Tibial nerve (tissue), 4 donors: ENCODE measurements at regions not wholly inside any gene's neighbourhood (a gene's known extent, or its start where the extent isn't known, plus 50 kb on each side); places are given as distances from the start of the nearest gene placed in this dataset.

Experiments
- CTCF ChIP-seq, 5 experiments: fragments of 200-600 bp in 3 of 5; fragments of 450-650 bp in 2 of 5; sonication (generic) in 3 of 5; IDR thresholded peaks; one replicate each; pipeline ENCODE4 v1.5.1; 2016 to 2019; ENCODE audit warnings: antibody characterized with exemption in 5 of 5, mild to moderate bottlenecking in 3 of 5, moderate library complexity in 2 of 5
- EP300 ChIP-seq, 2 donors: sonication (generic); formaldehyde crosslinking; IDR thresholded peaks; one replicate each; pipeline ENCODE4 v1.6.1; 2017; ENCODE audit warnings: antibody characterized with exemption in 2 of 2, mild to moderate bottlenecking in 1 of 2
- POLR2A ChIP-seq, 2 donors: fragments of 450-650 bp; IDR thresholded peaks; one replicate each; pipeline ENCODE4 v1.6.1; 2017; ENCODE audit warnings: antibody characterized with exemption in 2 of 2, mild to moderate bottlenecking in 2 of 2, moderate library complexity in 2 of 2

GRCh38 chr13:83085186-83085900 lies 796.9 kb downstream of the SLITRK1 start:
- TF ChIP-seq CTCF (IDR thresholded peaks at IDR 0.05) = no peak
- no peak for TF ChIP-seq EP300 (IDR thresholded peaks at IDR 0.05)
- TF ChIP-seq POLR2A (IDR thresholded peaks at IDR 0.05) = no peak
